IMR-90 (cell line): ENCODE measurements at regions not wholly inside any gene's neighbourhood (a gene's known extent, or its start where the extent isn't known, plus 50 kb on each side); places are given as distances from the start of the nearest gene placed in this dataset.
A peak's percentile ranks its signal among the peaks of the same experiment; 100 is the strongest.

Experiments used
- ATAC-seq: fragments of 200-7000 bp; cut with Tn5 transposase; 2 replicates; pipeline ENCODE4 v1.9.1; 2020; ENCODE audit warnings: low read depth, mild to moderate bottlenecking, moderate library complexity
- BruUV-seq: library from RNA; stranded (reverse); fragments of 400-500 nt; replicated peaks from 2 replicates; lab custom pipeline; 2021; lab: Mats Ljungman, UMichigan
- CTCF ChIA-PET: fragments of 300-600 bp; formaldehyde crosslinking; extraction: SDS; loops from one replicate; lab custom pipeline; 2021; ENCODE audit warnings: antibody characterized with exemption; lab: Yijun Ruan, JAX
- POLR2A ChIA-PET: fragments of 300-600 bp; sonication (Branson Sonifier 250); formaldehyde crosslinking; loops from one replicate; lab custom pipeline; 2022; ENCODE audit warnings: antibody characterized with exemption; ENCODE audit not compliant: unreplicated experiment; lab: Charles Lee
- DNase-seq: peaks from one replicate; pipeline ENCODE4 v3.0.0; 2013
- H2AFZ ChIP-seq: replicated peaks from 2 replicates; pipeline ENCODE3; 2013; ENCODE audit warnings: low read length, mild to moderate bottlenecking; ENCODE audit not compliant: poor library complexity
- H2AK5ac ChIP-seq: 2 replicates; pipeline ENCODE4 v1.6.1; 2013; ENCODE audit warnings: low read depth, low read length, inconsistent platforms
- H2AK9ac ChIP-seq: replicated peaks from 2 replicates; pipeline ENCODE3; 2013; ENCODE audit warnings: mild to moderate bottlenecking, low read depth, low read length, moderate library complexity; ENCODE audit not compliant: poor library complexity
- H2BK120ac ChIP-seq: 2 replicates; pipeline ENCODE4 v1.6.1; 2013; ENCODE audit warnings: low read depth, low read length, inconsistent platforms
- H2BK15ac ChIP-seq: 3 replicates; pipeline ENCODE4 v1.6.1; 2013; ENCODE audit warnings: low read depth, low read length, inconsistent platforms
- H2BK20ac ChIP-seq: 2 replicates; pipeline ENCODE4 v1.6.1; 2013; ENCODE audit warnings: low read depth, mild to moderate bottlenecking, inconsistent platforms, low read length, moderate library complexity
- H2BK5ac ChIP-seq: 2 replicates; pipeline ENCODE4 v1.6.1; 2013; ENCODE audit warnings: mild to moderate bottlenecking, low read depth, low read length, inconsistent platforms; ENCODE audit not compliant: poor library complexity, severe bottlenecking
- H3K14ac ChIP-seq: replicated peaks from 2 replicates; pipeline ENCODE4 v1.6.1; 2013; ENCODE audit warnings: low read depth, low read length, inconsistent platforms
- H3K18ac ChIP-seq: 2 replicates; pipeline ENCODE4 v1.6.1; 2013; ENCODE audit warnings: low read depth, low read length, control low read depth
- H3K23ac ChIP-seq: 2 replicates; pipeline ENCODE4 v1.6.1; 2013; ENCODE audit warnings: low read depth, low read length, inconsistent platforms
- H3K27ac ChIP-seq: 2 replicates; pipeline ENCODE4 v1.5.1; 2013; ENCODE audit warnings: mild to moderate bottlenecking, control low read depth, low read length; ENCODE audit not compliant: insufficient read depth
- H3K27me3 ChIP-seq: 2 replicates; pipeline ENCODE4 v1.6.1; 2013; ENCODE audit warnings: low read length; ENCODE audit not compliant: control insufficient read depth, insufficient read depth
- H3K36me3 ChIP-seq: 2 replicates; pipeline ENCODE4 v1.6.1; 2013; ENCODE audit warnings: low read length, mixed read lengths; ENCODE audit not compliant: control insufficient read depth, insufficient read depth
- H3K4ac ChIP-seq: 2 replicates; pipeline ENCODE4 v1.6.1; 2013; ENCODE audit warnings: low read depth, low read length, inconsistent platforms
- H3K4me1 ChIP-seq: 2 replicates; pipeline ENCODE4 v1.6.1; 2013; ENCODE audit warnings: low read length, mixed read lengths; ENCODE audit not compliant: control insufficient read depth, insufficient read depth
- H3K4me2 ChIP-seq: 2 replicates; pipeline ENCODE4 v1.6.1; 2013; ENCODE audit warnings: low read depth, mild to moderate bottlenecking, control low read depth, low read length, moderate library complexity
- H3K4me3 ChIP-seq: 2 replicates; pipeline ENCODE4 v1.5.1; 2013; ENCODE audit warnings: low read depth, mild to moderate bottlenecking, control low read depth, low read length, moderate library complexity; ENCODE audit not compliant: insufficient read depth
- H3K56ac ChIP-seq: 2 replicates; pipeline ENCODE4 v1.6.1; 2013; ENCODE audit warnings: low read length, inconsistent platforms; ENCODE audit not compliant: insufficient read depth; ENCODE audit errors: extremely low read depth
- H3K79me1 ChIP-seq, 2 experiments: 2 replicates each; pipeline ENCODE4 v1.6.1; 2013; ENCODE audit warnings: low read length in 2 of 2, inconsistent platforms in 1 of 2, low read depth in 1 of 2
- H3K9ac ChIP-seq: 2 replicates; pipeline ENCODE4 v1.6.1; 2013; ENCODE audit warnings: low read depth, low read length, control low read depth
- H3K9me1 ChIP-seq: 2 replicates; pipeline ENCODE4 v1.6.1; 2013; ENCODE audit warnings: low read length, inconsistent platforms; ENCODE audit not compliant: insufficient read depth
- H3K9me3 ChIP-seq: 2 replicates; pipeline ENCODE4 v1.6.1; 2013; ENCODE audit warnings: low read length; ENCODE audit not compliant: control insufficient read depth, insufficient read depth
- H4K20me1 ChIP-seq: 2 replicates; pipeline ENCODE4 v1.6.1; 2013; ENCODE audit warnings: low read length, inconsistent platforms; ENCODE audit not compliant: insufficient read depth
- H4K5ac ChIP-seq: 2 replicates; pipeline ENCODE4 v1.6.1; 2013; ENCODE audit warnings: mild to moderate bottlenecking, low read depth, low read length, control low read depth
- H4K8ac ChIP-seq, 2 experiments: 2 replicates each; pipeline ENCODE4 v1.6.1; 2013; ENCODE audit warnings: low read depth in 2 of 2, low read length in 2 of 2, control low read depth in 1 of 2, inconsistent platforms in 1 of 2
- H4K91ac ChIP-seq: 2 replicates; pipeline ENCODE4 v1.6.1; 2013; ENCODE audit warnings: low read depth, low read length, inconsistent platforms; ENCODE audit not compliant: insufficient read depth
- CEBPB ChIP-seq: IDR thresholded peaks from 2 replicates; pipeline ENCODE4 v1.6.1; 2012; ENCODE audit warnings: low read depth, low read length, improper control_type of control experiment
- MAZ ChIP-seq: IDR thresholded peaks from 2 replicates; pipeline ENCODE4 v1.6.1; 2012; ENCODE audit warnings: low read depth, mild to moderate bottlenecking, low read length, improper control_type of control experiment, moderate library complexity, borderline replicate concordance
- NFE2L2 ChIP-seq: fragments of 150-350 bp; IDR thresholded peaks from 2 replicates; pipeline ENCODE4 v1.6.1; 2016; ENCODE audit warnings: low read depth, mild to moderate bottlenecking, low read length
- WGBS, 2 experiments: methylation state at CpG; one replicate each; pipeline versions ENCODE4 v1.1.5 to v1.1.7; 2013; ENCODE audit warnings: missing lambda C conversion rate in 2 of 2; ENCODE audit not compliant: insufficient read length in 1 of 2; ENCODE audit errors: extremely low coverage in 2 of 2; 5-methylcytosine and 5-hydroxymethylcytosine counted together
- dilution Hi-C: fragments of 300-500 bp; cut with HindIII; formaldehyde crosslinking; loops from one replicate; pipeline ENCODE4 v1.14.3; 2018; ENCODE audit warnings: low sequenced_read_pairs; ENCODE audit not compliant: unreplicated experiment
- in situ Hi-C: fragments of 300-500 bp; cut with MboI; formaldehyde crosslinking; loops from 3 replicates; pipeline ENCODE4 v1.14.3; 2019; ENCODE audit warnings: low sequenced_read_pairs, inconsistent platforms, mixed read lengths
- intact Hi-C: fragments of 100-400 bp; cut with micrococcal nuclease; formaldehyde crosslinking; loops from 2 replicates; pipeline ENCODE4 v1.10.0; 2022

- H2AK5ac ChIP-seq = peak overlapping the region; percentile 34; the same call in 1 of the 2 replicates
- peaks cover 14% of the 10 kb centered on the region for H3K4me1 ChIP-seq
- H2BK120ac ChIP-seq = 0 out of 2 replicates have a peak overlapping the region, but pooled peaks have one; percentile 44
- peak overlapping the region; percentile 5; the same call in 1 of the 2 replicates for H4K5ac ChIP-seq
- H3K9me3 ChIP-seq = no peaks in the 10 kb centered on the region
- H3K56ac ChIP-seq = no peak overlapping the region
- no TSS peak for BruUV-seq
- H3K18ac ChIP-seq = peak overlapping the region; percentile 71
- H3K27ac ChIP-seq = peak overlapping the region; percentile 22; the same call in 1 of the 2 replicates
- no peaks in the 10 kb centered on the region for H3K27me3 ChIP-seq
- H4K91ac ChIP-seq = 0 out of 2 replicates have a peak overlapping the region, but pooled peaks have one; percentile 51
- H3K4ac ChIP-seq = no peak overlapping the region
- ChIA-PET POLR2A (no interaction called here), CTCF (interaction anchor here (0.7 to 0.8 kb wide), 2 partner anchors 545 to 633 kb away, joined by 3 to 4 read pairs; no protein-coding TSS in a partner anchor)
- no peak overlapping the region for H2AFZ ChIP-seq
- H3K23ac ChIP-seq = no peak overlapping the region
- H3K4me3 ChIP-seq = no peak overlapping the region
- TF ChIP-seq NFE2L2 (no peak), CEBPB (peak; percentile 73), MAZ (no peak)
- intact Hi-C loops (loop anchor here (10.0 kb wide), 1 partner anchor 387 kb away; the partner anchor contains the start of gene VEGFC), in situ Hi-C loops (no loop called here), dilution Hi-C loops (no loop called here)
- DNase-seq (peak; percentile 61), ATAC-seq (no peak; the same call in 1 of the 2 replicates)
- no peak overlapping the region for H3K4me2 ChIP-seq
- peak overlapping the region; percentile 93; the same call in 1 of the 3 replicates for H2BK15ac ChIP-seq
- H3K9ac ChIP-seq = no peak overlapping the region
- H4K8ac ChIP-seq = no peak overlapping the region
- H3K14ac ChIP-seq = no peak overlapping the region
- H2BK20ac ChIP-seq = peak overlapping the region; percentile 87; the same call in 1 of the 2 replicates
- peaks cover 4% of the 10 kb centered on the region; the same call in 1 of the 2 replicates for H3K9me1 ChIP-seq
- WGBS, 2 experiments = no CpG with 5 or more reads among the region's 4 CpGs
- no peak overlapping the region for H2AK9ac ChIP-seq
- H2BK5ac ChIP-seq = peak overlapping the region; percentile 69
- H3K36me3 ChIP-seq = no peaks in the 10 kb centered on the region
- no peaks in the 10 kb centered on the region for H4K20me1 ChIP-seq
- no peaks in the 10 kb centered on the region for H3K79me1 ChIP-seq
Observed at GRCh38 chr4:177182166-177182565, 127.5 kb upstream of the NEIL3 start.
